IMR-90 (cell line): ENCODE measurements at regions not wholly inside any gene's neighbourhood (a gene's known extent, or its start where the extent isn't known, plus 50 kb on each side); places are given as distances from the start of the nearest gene placed in this dataset.
A peak's percentile ranks its signal among the peaks of the same experiment; 100 is the strongest.

Source experiments
- ATAC-seq: fragments of 200-7000 bp; cut with Tn5 transposase; 2 replicates; pipeline ENCODE4 v1.9.1; 2020; ENCODE audit warnings: low read depth, mild to moderate bottlenecking, moderate library complexity
- BruUV-seq: library from RNA; stranded (reverse); fragments of 400-500 nt; replicated peaks from 2 replicates; lab custom pipeline; 2021; lab: Mats Ljungman, UMichigan
- CTCF ChIA-PET: fragments of 300-600 bp; formaldehyde crosslinking; extraction: SDS; loops from one replicate; lab custom pipeline; 2021; ENCODE audit warnings: antibody characterized with exemption; lab: Yijun Ruan, JAX
- POLR2A ChIA-PET: fragments of 300-600 bp; sonication (Branson Sonifier 250); formaldehyde crosslinking; loops from one replicate; lab custom pipeline; 2022; ENCODE audit warnings: antibody characterized with exemption; ENCODE audit not compliant: unreplicated experiment; lab: Charles Lee
- DNase-seq: peaks from one replicate; pipeline ENCODE4 v3.0.0; 2013
- H2AFZ ChIP-seq: replicated peaks from 2 replicates; pipeline ENCODE3; 2013; ENCODE audit warnings: low read length, mild to moderate bottlenecking; ENCODE audit not compliant: poor library complexity
- H2AK5ac ChIP-seq: 2 replicates; pipeline ENCODE4 v1.6.1; 2013; ENCODE audit warnings: low read depth, low read length, inconsistent platforms
- H2AK9ac ChIP-seq: replicated peaks from 2 replicates; pipeline ENCODE3; 2013; ENCODE audit warnings: mild to moderate bottlenecking, low read depth, low read length, moderate library complexity; ENCODE audit not compliant: poor library complexity
- H2BK120ac ChIP-seq: 2 replicates; pipeline ENCODE4 v1.6.1; 2013; ENCODE audit warnings: low read depth, low read length, inconsistent platforms
- H2BK15ac ChIP-seq: 3 replicates; pipeline ENCODE4 v1.6.1; 2013; ENCODE audit warnings: low read depth, low read length, inconsistent platforms
- H2BK20ac ChIP-seq: 2 replicates; pipeline ENCODE4 v1.6.1; 2013; ENCODE audit warnings: low read depth, mild to moderate bottlenecking, inconsistent platforms, low read length, moderate library complexity
- H2BK5ac ChIP-seq: 2 replicates; pipeline ENCODE4 v1.6.1; 2013; ENCODE audit warnings: mild to moderate bottlenecking, low read depth, low read length, inconsistent platforms; ENCODE audit not compliant: poor library complexity, severe bottlenecking
- H3K14ac ChIP-seq: replicated peaks from 2 replicates; pipeline ENCODE4 v1.6.1; 2013; ENCODE audit warnings: low read depth, low read length, inconsistent platforms
- H3K18ac ChIP-seq: 2 replicates; pipeline ENCODE4 v1.6.1; 2013; ENCODE audit warnings: low read depth, low read length, control low read depth
- H3K23ac ChIP-seq: 2 replicates; pipeline ENCODE4 v1.6.1; 2013; ENCODE audit warnings: low read depth, low read length, inconsistent platforms
- H3K27ac ChIP-seq: 2 replicates; pipeline ENCODE4 v1.5.1; 2013; ENCODE audit warnings: mild to moderate bottlenecking, control low read depth, low read length; ENCODE audit not compliant: insufficient read depth
- H3K27me3 ChIP-seq: 2 replicates; pipeline ENCODE4 v1.6.1; 2013; ENCODE audit warnings: low read length; ENCODE audit not compliant: control insufficient read depth, insufficient read depth
- H3K36me3 ChIP-seq: 2 replicates; pipeline ENCODE4 v1.6.1; 2013; ENCODE audit warnings: low read length, mixed read lengths; ENCODE audit not compliant: control insufficient read depth, insufficient read depth
- H3K4ac ChIP-seq: 2 replicates; pipeline ENCODE4 v1.6.1; 2013; ENCODE audit warnings: low read depth, low read length, inconsistent platforms
- H3K4me1 ChIP-seq: 2 replicates; pipeline ENCODE4 v1.6.1; 2013; ENCODE audit warnings: low read length, mixed read lengths; ENCODE audit not compliant: control insufficient read depth, insufficient read depth
- H3K4me2 ChIP-seq: 2 replicates; pipeline ENCODE4 v1.6.1; 2013; ENCODE audit warnings: low read depth, mild to moderate bottlenecking, control low read depth, low read length, moderate library complexity
- H3K4me3 ChIP-seq: 2 replicates; pipeline ENCODE4 v1.5.1; 2013; ENCODE audit warnings: low read depth, mild to moderate bottlenecking, control low read depth, low read length, moderate library complexity; ENCODE audit not compliant: insufficient read depth
- H3K56ac ChIP-seq: 2 replicates; pipeline ENCODE4 v1.6.1; 2013; ENCODE audit warnings: low read length, inconsistent platforms; ENCODE audit not compliant: insufficient read depth; ENCODE audit errors: extremely low read depth
- H3K79me1 ChIP-seq, 2 experiments: 2 replicates each; pipeline ENCODE4 v1.6.1; 2013; ENCODE audit warnings: low read length in 2 of 2, inconsistent platforms in 1 of 2, low read depth in 1 of 2
- H3K9ac ChIP-seq: 2 replicates; pipeline ENCODE4 v1.6.1; 2013; ENCODE audit warnings: low read depth, low read length, control low read depth
- H3K9me1 ChIP-seq: 2 replicates; pipeline ENCODE4 v1.6.1; 2013; ENCODE audit warnings: low read length, inconsistent platforms; ENCODE audit not compliant: insufficient read depth
- H3K9me3 ChIP-seq: 2 replicates; pipeline ENCODE4 v1.6.1; 2013; ENCODE audit warnings: low read length; ENCODE audit not compliant: control insufficient read depth, insufficient read depth
- H4K20me1 ChIP-seq: 2 replicates; pipeline ENCODE4 v1.6.1; 2013; ENCODE audit warnings: low read length, inconsistent platforms; ENCODE audit not compliant: insufficient read depth
- H4K5ac ChIP-seq: 2 replicates; pipeline ENCODE4 v1.6.1; 2013; ENCODE audit warnings: mild to moderate bottlenecking, low read depth, low read length, control low read depth
- H4K8ac ChIP-seq, 2 experiments: 2 replicates each; pipeline ENCODE4 v1.6.1; 2013; ENCODE audit warnings: low read depth in 2 of 2, low read length in 2 of 2, control low read depth in 1 of 2, inconsistent platforms in 1 of 2
- H4K91ac ChIP-seq: 2 replicates; pipeline ENCODE4 v1.6.1; 2013; ENCODE audit warnings: low read depth, low read length, inconsistent platforms; ENCODE audit not compliant: insufficient read depth
- CEBPB ChIP-seq: IDR thresholded peaks from 2 replicates; pipeline ENCODE4 v1.6.1; 2012; ENCODE audit warnings: low read depth, low read length, improper control_type of control experiment
- USF2 ChIP-seq: fragments of 150-350 bp; IDR thresholded peaks from 2 replicates; pipeline ENCODE4 v1.6.1; 2017; ENCODE audit warnings: mild to moderate bottlenecking, antibody characterized with exemption, low read length, low read depth
- dilution Hi-C: fragments of 300-500 bp; cut with HindIII; formaldehyde crosslinking; loops from one replicate; pipeline ENCODE4 v1.14.3; 2018; ENCODE audit warnings: low sequenced_read_pairs; ENCODE audit not compliant: unreplicated experiment
- in situ Hi-C: fragments of 300-500 bp; cut with MboI; formaldehyde crosslinking; loops from 3 replicates; pipeline ENCODE4 v1.14.3; 2019; ENCODE audit warnings: low sequenced_read_pairs, inconsistent platforms, mixed read lengths
- intact Hi-C: fragments of 100-400 bp; cut with micrococcal nuclease; formaldehyde crosslinking; loops from 2 replicates; pipeline ENCODE4 v1.10.0; 2022

- Histone ChIP-seq H2BK15ac (no peak overlapping the region), H2AFZ (no peak overlapping the region), H4K8ac (no peak overlapping the region), H3K9ac (no peak overlapping the region), H3K14ac (no peak overlapping the region), H2BK5ac (no peak overlapping the region), H4K91ac (no peak overlapping the region), H2BK20ac (no peak overlapping the region), H4K5ac (no peak overlapping the region), H3K4ac (no peak overlapping the region), H2AK5ac (no peak overlapping the region), H3K18ac (no peak overlapping the region), H3K23ac (no peak overlapping the region), H3K4me1 (no peaks in the 10 kb centered on the region), H3K9me3 (no peaks in the 10 kb centered on the region), H3K27me3 (no peaks in the 10 kb centered on the region), H3K36me3 (no peaks in the 10 kb centered on the region), H3K9me1 (no peaks in the 10 kb centered on the region), H2BK120ac (no peak overlapping the region), H3K56ac (no peak overlapping the region), H3K79me1 (no peaks in the 10 kb centered on the region), H4K20me1 (no peaks in the 10 kb centered on the region), H3K4me2 (no peak overlapping the region), H2AK9ac (no peak overlapping the region), H3K27ac (no peak overlapping the region), H3K4me3 (no peak overlapping the region)
- intact Hi-C loops (no loop called here), dilution Hi-C loops (no loop called here), in situ Hi-C loops (no loop called here)
- ATAC-seq = no peak
- TF ChIP-seq CEBPB (peak; percentile 27; the same call in 1 of the 2 replicates), USF2 (no peak)
- ChIA-PET CTCF (no interaction called here), POLR2A (no interaction called here)
- DNase-seq = no peak
- BruUV-seq = no TSS peak
Measured at GRCh38 chrX:43423876-43424275, 232.2 kb upstream of the MAOA start.
